OCI-LY7 (cell line): ENCODE measurements at regions not wholly inside any gene's neighbourhood (a gene's known extent, or its start where the extent isn't known, plus 50 kb on each side); places are given as distances from the start of the nearest gene placed in this dataset.

Experiments
- BruUV-seq: library from RNA; stranded (reverse); fragments of 400-500 nt; replicated peaks from 2 replicates; lab custom pipeline; 2021; lab: Mats Ljungman, UMichigan
- CTCF ChIA-PET: fragments of 300-600 bp; sonication (Branson Sonifier 250); formaldehyde crosslinking; loops from one replicate; lab custom pipeline; 2022; ENCODE audit warnings: antibody characterized with exemption; ENCODE audit not compliant: unreplicated experiment; lab: Charles Lee
- POLR2A ChIA-PET: fragments of 300-600 bp; sonication (Branson Sonifier 250); formaldehyde crosslinking; loops from one replicate; lab custom pipeline; 2022; ENCODE audit warnings: antibody characterized with exemption; lab: Charles Lee
- DNase-seq: peaks from one replicate; pipeline ENCODE4 v3.0.0-alpha.2; 2015; ENCODE audit warnings: low spot score
- H2AFZ ChIP-seq: fragments of 200-600 bp; sonication (generic), shearing (Covaris generic); 2 replicates; pipeline ENCODE4 v1.6.1; 2014; ENCODE audit warnings: mild to moderate bottlenecking, antibody characterized with exemption, low read length, moderate library complexity
- H3K27ac ChIP-seq: fragments of 200-600 bp; sonication (generic); 2 replicates; pipeline ENCODE4 v1.5.1; 2014; ENCODE audit warnings: mixed run types, low read depth, mild to moderate bottlenecking, moderate library complexity, low read length, inconsistent platforms; ENCODE audit not compliant: poor library complexity, severe bottlenecking
- H3K36me3 ChIP-seq: fragments of 200-600 bp; sonication (generic); 2 replicates; pipeline ENCODE4 v1.6.1; 2014; ENCODE audit warnings: mild to moderate bottlenecking, antibody characterized with exemption, low read length, moderate library complexity, mixed read lengths; ENCODE audit not compliant: insufficient read depth
- H3K4me1 ChIP-seq: fragments of 200-600 bp; sonication (generic); 2 replicates; pipeline ENCODE4 v1.5.1; 2014; ENCODE audit warnings: mild to moderate bottlenecking, low read length; ENCODE audit not compliant: insufficient read depth, poor library complexity, severe bottlenecking
- H3K4me2 ChIP-seq: fragments of 200-600 bp; sonication (generic); 2 replicates; pipeline ENCODE4 v1.6.1; 2014; ENCODE audit warnings: mild to moderate bottlenecking, low read length
- H3K4me3 ChIP-seq: fragments of 200-600 bp; sonication (generic); 2 replicates; pipeline ENCODE4 v1.5.1; 2014; ENCODE audit warnings: mild to moderate bottlenecking, low read depth, low read length; ENCODE audit not compliant: poor library complexity, severe bottlenecking
- H3K79me2 ChIP-seq: fragments of 200-600 bp; sonication (generic); 2 replicates; pipeline ENCODE4 v1.6.1; 2016; ENCODE audit warnings: low read depth, mild to moderate bottlenecking, low read length, moderate library complexity, mixed read lengths; ENCODE audit not compliant: insufficient read depth
- H3K9me2 ChIP-seq: fragments of 200-600 bp; sonication (generic); 2 replicates; pipeline ENCODE4 v1.6.1; 2016; ENCODE audit warnings: mild to moderate bottlenecking, low read length, mixed read lengths; ENCODE audit not compliant: insufficient read depth
- H3K9me3 ChIP-seq: fragments of 200-600 bp; sonication (generic); 2 replicates; pipeline ENCODE4 v1.6.1; 2014; ENCODE audit warnings: mild to moderate bottlenecking, mixed run types, low read length, mixed read lengths
- H4K20me1 ChIP-seq: fragments of 200-600 bp; sonication (generic); 2 replicates; pipeline ENCODE4 v1.6.1; 2014; ENCODE audit warnings: mild to moderate bottlenecking, antibody characterized with exemption, low read length, moderate library complexity, mixed read lengths; ENCODE audit not compliant: insufficient read depth
- CTCF ChIP-seq: fragments of 200-600 bp; sonication (generic); conservative IDR thresholded peaks from 2 replicates; pipeline ENCODE4 v1.5.1; 2014; ENCODE audit warnings: mild to moderate bottlenecking, antibody characterized with exemption, low read length, moderate library complexity, mixed read lengths
- EZH2phosphoT487 ChIP-seq: fragments of 200-600 bp; sonication (generic); IDR thresholded peaks from 2 replicates; pipeline ENCODE4 v1.6.1; 2018; ENCODE audit warnings: low read depth, borderline replicate concordance, mild to moderate bottlenecking, mixed run types, antibody characterized with exemption, low read length, moderate library complexity, mixed read lengths
- intact Hi-C: fragments of 100-400 bp; cut with micrococcal nuclease; formaldehyde crosslinking; loops from one replicate; pipeline ENCODE4 v1.10.0; 2022; ENCODE audit not compliant: unreplicated experiment

- H2AFZ ChIP-seq, result no peak overlapping the region
- no peak overlapping the region for H3K4me3 ChIP-seq
- ChIA-PET POLR2A (no interaction called here), CTCF (no interaction called here)
- no peaks in the 10 kb centered on the region for H4K20me1 ChIP-seq
- TF ChIP-seq CTCF, result no peak
- no peak for TF ChIP-seq EZH2phosphoT487
- BruUV-seq, result no TSS peak
- H3K27ac ChIP-seq, result no peak overlapping the region
- no peak for DNase-seq
- H3K79me2 ChIP-seq, result no peaks in the 10 kb centered on the region
- no peaks in the 10 kb centered on the region for H3K4me1 ChIP-seq
- intact Hi-C loops, result no loop called here
- H3K4me2 ChIP-seq, result no peak overlapping the region
- no peaks in the 10 kb centered on the region for H3K9me2 ChIP-seq
- H3K9me3 ChIP-seq, result no peaks in the 10 kb centered on the region
- no peaks in the 10 kb centered on the region for H3K36me3 ChIP-seq
Observed at GRCh38 chr3:72343078-72343477, 505.2 kb downstream of the SHQ1 start.

GRCh38 chr3:72342450-72342849 lies 505.8 kb downstream of the SHQ1 start:
- Histone ChIP-seq H3K4me3 (no peak overlapping the region), H3K9me3 (no peaks in the 10 kb centered on the region), H3K79me2 (no peaks in the 10 kb centered on the region), H3K4me2 (no peak overlapping the region), H2AFZ (no peak overlapping the region), H3K36me3 (no peaks in the 10 kb centered on the region), H4K20me1 (no peaks in the 10 kb centered on the region), H3K4me1 (no peaks in the 10 kb centered on the region), H3K9me2 (no peaks in the 10 kb centered on the region), H3K27ac (no peak overlapping the region)
- no peak for DNase-seq
- no peak for TF ChIP-seq EZH2phosphoT487
- BruUV-seq, result no TSS peak
- ChIA-PET POLR2A (interaction anchor here (0.6 kb wide), 1 partner anchor 527 kb away, joined by 3 read pairs; no protein-coding TSS in a partner anchor), CTCF (no interaction called here)
- intact Hi-C loops, result no loop called here

GRCh38 chr3:72341920-72342319 lies 506.3 kb downstream of the SHQ1 start:
- Histone ChIP-seq H3K79me2 (no peaks in the 10 kb centered on the region), H3K4me3 (no peak overlapping the region), H4K20me1 (no peaks in the 10 kb centered on the region), H2AFZ (no peak overlapping the region), H3K9me3 (no peaks in the 10 kb centered on the region), H3K4me2 (no peak overlapping the region), H3K9me2 (no peaks in the 10 kb centered on the region), H3K4me1 (no peaks in the 10 kb centered on the region), H3K27ac (no peak overlapping the region), H3K36me3 (no peaks in the 10 kb centered on the region)
- TF ChIP-seq CTCF (no peak), EZH2phosphoT487 (no peak)
- intact Hi-C loops, result no loop called here
- no peak for DNase-seq
- ChIA-PET CTCF (no interaction called here), POLR2A (interaction anchor here (0.6 kb wide), 1 partner anchor 527 kb away, joined by 3 read pairs; no protein-coding TSS in a partner anchor)
- no TSS peak for BruUV-seq
